ENCODE measurements at regions not wholly inside any gene's neighbourhood (a gene's known extent, or its start where the extent isn't known, plus 50 kb on each side); places are given as distances from the start of the nearest gene placed in this dataset.

- no peak for DNase-seq
These were observed 98.1 kb upstream of the MAP1LC3B2 start for GRCh38 chr12:116461060-116461459.

- DNase-seq, result no peak
These were observed 95.8 kb upstream of the MAP1LC3B2 start for GRCh38 chr12:116463366-116463765.

GRCh38 chr12:116465407-116465806 lies 93.8 kb upstream of the MAP1LC3B2 start:
- DNase-seq, result no peak

GRCh38 chr12:116465856-116466255 lies 93.3 kb upstream of the MAP1LC3B2 start:
- no peak for DNase-seq

- DNase-seq, result no peak
These were observed 92.6 kb upstream of the MAP1LC3B2 start for GRCh38 chr12:116466536-116466935.

- no peak for DNase-seq
These were observed 89.8 kb upstream of the MAP1LC3B2 start for GRCh38 chr12:116469344-116469743.

GRCh38 chr12:116471544-116471943 lies 87.6 kb upstream of the MAP1LC3B2 start:
- DNase-seq, result no peak

GRCh38 chr12:116472193-116472592 lies 87.0 kb upstream of the MAP1LC3B2 start:
- no peak for DNase-seq

GRCh38 chr12:116473416-116473815 lies 85.8 kb upstream of the MAP1LC3B2 start:
- DNase-seq, result no peak

GRCh38 chr12:116474331-116474730 lies 84.8 kb upstream of the MAP1LC3B2 start:
- DNase-seq, result no peak

- DNase-seq, result no peak
These were observed 84.3 kb upstream of the MAP1LC3B2 start for GRCh38 chr12:116474899-116475298.

- no peak for DNase-seq
These were observed 82.9 kb upstream of the MAP1LC3B2 start for GRCh38 chr12:116476227-116476822.

GRCh38 chr12:116478243-116478773 lies 80.9 kb upstream of the MAP1LC3B2 start:
- no peak for DNase-seq

- DNase-seq, result no peak
These were observed 78.9 kb upstream of the MAP1LC3B2 start for GRCh38 chr12:116480210-116480810.

GRCh38 chr12:116481726-116482125 lies 77.5 kb upstream of the MAP1LC3B2 start:
- DNase-seq, result no peak

- DNase-seq, result no peak
These were observed 77.0 kb upstream of the MAP1LC3B2 start for GRCh38 chr12:116482179-116482578.

- DNase-seq, result no peak
These were observed 76.3 kb upstream of the MAP1LC3B2 start for GRCh38 chr12:116482859-116483258.

- DNase-seq, result no peak
These were observed 75.0 kb upstream of the MAP1LC3B2 start for GRCh38 chr12:116483959-116484750.

GRCh38 chr12:116484807-116485206 lies 74.4 kb upstream of the MAP1LC3B2 start:
- DNase-seq, result no peak

GRCh38 chr12:116489116-116489515 lies 70.1 kb upstream of the MAP1LC3B2 start:
- DNase-seq, result no peak

GRCh38 chr12:116490471-116490870 lies 68.7 kb upstream of the MAP1LC3B2 start:
- DNase-seq, result no peak

GRCh38 chr12:116492703-116493324 lies 66.4 kb upstream of the MAP1LC3B2 start:
- DNase-seq, result no peak

- no peak for DNase-seq
These were observed 63.9 kb upstream of the MAP1LC3B2 start for GRCh38 chr12:116495260-116495659.

Measured in activated CD4-positive, alpha-beta T cell treated with anti-CD3 and anti-CD28 coated beads for 4 hours (primary cell).